Heart right ventricle (tissue), 16 donors: ENCODE measurements at regions not wholly inside any gene's neighbourhood (a gene's known extent, or its start where the extent isn't known, plus 50 kb on each side); places are given as distances from the start of the nearest gene placed in this dataset.

ENCODE experiments used
- ATAC-seq, 8 donors: fragments of 200-7000 bp; cut with Tn5 transposase; one replicate each; pipeline ENCODE4 v1.9.1; 2020; ENCODE audit warnings: mild to moderate bottlenecking in 8 of 8, moderate library complexity in 8 of 8, moderate number of reproducible peaks in 1 of 8
- DNase-seq, 2 donors: peaks; one replicate each; pipeline ENCODE4 v3.0.0-alpha.2; 2020
- H3K27ac ChIP-seq, 10 donors: fragments of 200-600 bp; sonication (generic) in 2 of 10; one replicate each; pipeline versions ENCODE4 v1.5.0 to v1.8.0; 2020 to 2022; ENCODE audit warnings: mild to moderate bottlenecking in 3 of 10
- H3K27me3 ChIP-seq, 7 donors: fragments of 200-600 bp; one replicate each; pipeline ENCODE4 v1.8.0; 2021 to 2022; ENCODE audit warnings: mild to moderate bottlenecking in 2 of 7
- H3K36me3 ChIP-seq, 9 donors: fragments of 200-600 bp; sonication (generic) in 1 of 9; one replicate each; pipeline versions ENCODE4 v1.5.0 to v1.8.0; 2020 to 2022; ENCODE audit warnings: mild to moderate bottlenecking in 2 of 9
- H3K4me1 ChIP-seq, 9 donors: fragments of 200-600 bp; sonication (generic) in 1 of 9; one replicate each; pipeline versions ENCODE4 v1.5.0 to v1.8.0; 2020 to 2022; ENCODE audit warnings: mild to moderate bottlenecking in 4 of 9
- H3K4me3 ChIP-seq, 10 donors: fragments of 200-600 bp; sonication (generic) in 2 of 10; one replicate each; pipeline versions ENCODE4 v1.5.0 to v1.8.0; 2020 to 2022; ENCODE audit warnings: mild to moderate bottlenecking in 7 of 10, moderate library complexity in 2 of 10
- H3K9me3 ChIP-seq, 11 donors: fragments of 200-600 bp in 10 of 11; sonication (generic) in 2 of 11; one replicate each; pipeline versions ENCODE4 v1.5.0 to v1.8.0; 2013 to 2022; ENCODE audit warnings: mild to moderate bottlenecking in 2 of 11, control low read depth in 1 of 11, moderate library complexity in 1 of 11
- WGBS, 2 donors: extraction: QIAGEN DNeasy Blood & Tissue Kit; methylation state at CpG; one replicate each; pipeline ENCODE4 v1.1.7; 2013; ENCODE audit warnings: inconsistent platforms in 1 of 2; 5-methylcytosine and 5-hydroxymethylcytosine counted together
- intact Hi-C, 10 donors: fragments of 100-400 bp; cut with DNase I; formaldehyde crosslinking; loops; one replicate each; pipeline versions ENCODE4 v1.11.1 to v1.14.2; 2022
- TF ChIP-seq, protein P1 (sequence below), 9 donors: fragments of 200-600 bp; sonication (generic) in 2 of 9; IDR thresholded peaks; one replicate each; pipeline versions ENCODE4 v1.5.0 to v1.8.0; 2021 to 2022; ENCODE audit warnings: antibody characterized with exemption in 9 of 9, mild to moderate bottlenecking in 5 of 9, moderate library complexity in 1 of 9
- donor health status: Arrhythmogenic right ventricular cardiomyopathy.
- donor health status: ischemic (EF 13 %, LVEDD 7.1; RV severe dilation, severe dysfunction).
- donor health status: healthy with polysubstance abuse.
- donor health status: DM: no; HTN: yes; CAD: no.
- donor health status: DM: no; HTN: no; CAD: no.
- donor health status: ischemic (EF 25% LVEDD 6.9; RV normal size, moderate dysfunction).
- donor health status: ischemic (EF 25% LVEDD 5.7; RV mildly dilated, moderate dysfunction).
- donor health status: healthy.
- donor health status: DM: yes; HTN: yes; CAD: no.
- donor health status: Ischemic cardiomyopathy.
- donor health status: ischemic (EF 35%, LVEDD 5.7; RV mildly dilated, moderate dysfunction).
- donor health status: nonischemic (EF 11% LVEDD 7.7; RV severe dilation, severe dysfunction).
- donor health status: DM: yes; HTN: yes; CAD: no.
- donor health status: PGD.
- donor health status: ischemic (EF 29% LVEDD 5.4; RV normal size, mild dysfunction).
- donor health status: nonischemic (EF 23%, LVEDD 6.1; RV moderate dilation, normal function).

DNA sequence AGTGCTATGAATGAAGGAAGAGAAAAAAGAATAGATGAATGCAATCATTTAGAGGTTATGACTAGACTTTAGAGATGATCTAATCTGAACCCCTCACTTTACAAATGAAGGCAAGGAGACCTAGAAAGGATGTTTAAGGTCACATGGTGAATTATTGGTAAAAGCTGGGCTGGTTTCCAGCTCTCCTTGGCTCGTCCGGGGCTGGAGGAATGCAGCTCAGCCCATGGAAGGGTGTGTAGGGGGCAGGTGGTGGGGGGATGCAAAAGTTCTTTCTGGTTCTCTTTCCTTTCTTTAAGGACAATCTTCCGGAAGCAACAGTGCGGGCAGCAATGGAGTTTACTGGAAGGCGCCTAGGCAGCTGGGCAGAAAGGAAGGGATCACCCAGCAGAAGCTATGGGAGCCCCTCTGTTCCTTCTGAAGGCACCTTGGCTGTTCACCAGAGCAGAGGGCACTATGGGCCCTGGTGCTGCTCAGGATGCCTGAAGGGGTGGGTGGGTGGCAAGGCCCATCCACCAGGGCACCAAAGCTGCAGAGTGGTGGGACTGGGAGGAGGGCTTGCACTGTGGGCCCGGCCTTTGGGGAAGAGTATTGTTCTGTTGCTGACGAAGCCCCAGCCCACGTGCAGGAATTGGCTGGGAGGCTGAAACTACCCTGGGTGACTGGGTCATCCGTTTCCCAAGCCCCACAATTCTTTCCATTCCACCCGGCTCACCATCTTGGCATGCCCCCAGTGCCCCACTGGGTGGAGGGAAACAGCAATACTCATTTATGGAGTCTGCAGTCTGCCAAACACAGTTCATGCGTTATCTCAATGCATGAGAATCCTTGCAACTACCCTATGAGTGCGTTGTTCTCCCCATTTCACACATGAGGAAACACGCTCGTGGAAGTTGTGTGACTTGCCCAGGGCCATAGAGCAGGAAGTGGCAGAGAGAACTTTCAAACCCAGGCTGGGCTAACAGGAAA is 78.2 kb downstream of the IRF2BPL start:
- WGBS, 2 donors = 55 to 58% methylated on average over 14 of the region's 14 CpGs
- intact Hi-C loops = loop anchor here in 1 of 10 donors (5.0 kb wide), 1 partner anchor 33 kb away; no protein-coding TSS in a partner anchor
- Histone ChIP-seq H3K4me1 (peaks cover 32 to 80% (median 69%) of the 10 kb centered on the region in 9 donors), H3K9me3 (no peaks in the 10 kb centered on the region), H3K27ac (peak overlapping the region in 9 of 10 donors; percentile 25 to 82 (median 56)), H3K4me3 (no peak overlapping the region), H3K36me3 (no peaks in the 10 kb centered on the region), H3K27me3 (no peaks in the 10 kb centered on the region)
- TF ChIP-seq, protein P1, sequence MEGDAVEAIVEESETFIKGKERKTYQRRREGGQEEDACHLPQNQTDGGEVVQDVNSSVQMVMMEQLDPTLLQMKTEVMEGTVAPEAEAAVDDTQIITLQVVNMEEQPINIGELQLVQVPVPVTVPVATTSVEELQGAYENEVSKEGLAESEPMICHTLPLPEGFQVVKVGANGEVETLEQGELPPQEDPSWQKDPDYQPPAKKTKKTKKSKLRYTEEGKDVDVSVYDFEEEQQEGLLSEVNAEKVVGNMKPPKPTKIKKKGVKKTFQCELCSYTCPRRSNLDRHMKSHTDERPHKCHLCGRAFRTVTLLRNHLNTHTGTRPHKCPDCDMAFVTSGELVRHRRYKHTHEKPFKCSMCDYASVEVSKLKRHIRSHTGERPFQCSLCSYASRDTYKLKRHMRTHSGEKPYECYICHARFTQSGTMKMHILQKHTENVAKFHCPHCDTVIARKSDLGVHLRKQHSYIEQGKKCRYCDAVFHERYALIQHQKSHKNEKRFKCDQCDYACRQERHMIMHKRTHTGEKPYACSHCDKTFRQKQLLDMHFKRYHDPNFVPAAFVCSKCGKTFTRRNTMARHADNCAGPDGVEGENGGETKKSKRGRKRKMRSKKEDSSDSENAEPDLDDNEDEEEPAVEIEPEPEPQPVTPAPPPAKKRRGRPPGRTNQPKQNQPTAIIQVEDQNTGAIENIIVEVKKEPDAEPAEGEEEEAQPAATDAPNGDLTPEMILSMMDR (IDR thresholded peaks at IDR 0.05) = no peak
- no peak for DNase-seq
- ATAC-seq = no peak

DNA sequence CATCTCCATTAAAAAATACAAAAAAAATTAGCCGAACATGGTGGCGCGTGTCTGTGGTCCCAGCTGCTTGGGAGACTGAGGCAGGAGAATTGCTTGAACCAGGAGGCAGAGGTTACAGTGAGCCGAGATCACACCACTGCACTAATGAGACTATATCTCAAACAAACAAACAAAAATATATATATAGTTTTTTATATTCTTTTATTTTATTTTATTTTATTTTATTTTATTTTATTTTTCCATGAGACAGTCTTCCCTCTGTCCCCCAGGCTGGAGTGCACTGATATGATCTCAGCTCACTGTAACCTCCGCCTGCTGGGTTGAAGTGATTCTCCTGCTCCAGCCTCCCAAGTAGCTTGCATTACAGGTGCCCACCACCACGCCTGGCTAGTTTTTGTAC is 79.5 kb downstream of the IRF2BPL start:
- TF ChIP-seq, protein P1 (IDR thresholded peaks at IDR 0.05) = no peak
- Histone ChIP-seq H3K27me3 (no peaks in the 10 kb centered on the region), H3K4me1 (peaks cover 29 to 67% (median 56%) of the 10 kb centered on the region in 9 donors), H3K36me3 (no peaks in the 10 kb centered on the region), H3K27ac (peak overlapping the region in 4 of 10 donors; percentile 47 to 86 (median 72)), H3K4me3 (no peak overlapping the region), H3K9me3 (no peaks in the 10 kb centered on the region)
- WGBS, 2 donors = 91 to 96% methylated on average over 6 of the region's 6 CpGs
- intact Hi-C loops = loop anchor here in 3 of 10 donors (5.0 to 10.0 kb wide), 3 partner anchors 73 to 106 kb away; no protein-coding TSS in a partner anchor
- DNase-seq (no peak), ATAC-seq (no peak)

DNA sequence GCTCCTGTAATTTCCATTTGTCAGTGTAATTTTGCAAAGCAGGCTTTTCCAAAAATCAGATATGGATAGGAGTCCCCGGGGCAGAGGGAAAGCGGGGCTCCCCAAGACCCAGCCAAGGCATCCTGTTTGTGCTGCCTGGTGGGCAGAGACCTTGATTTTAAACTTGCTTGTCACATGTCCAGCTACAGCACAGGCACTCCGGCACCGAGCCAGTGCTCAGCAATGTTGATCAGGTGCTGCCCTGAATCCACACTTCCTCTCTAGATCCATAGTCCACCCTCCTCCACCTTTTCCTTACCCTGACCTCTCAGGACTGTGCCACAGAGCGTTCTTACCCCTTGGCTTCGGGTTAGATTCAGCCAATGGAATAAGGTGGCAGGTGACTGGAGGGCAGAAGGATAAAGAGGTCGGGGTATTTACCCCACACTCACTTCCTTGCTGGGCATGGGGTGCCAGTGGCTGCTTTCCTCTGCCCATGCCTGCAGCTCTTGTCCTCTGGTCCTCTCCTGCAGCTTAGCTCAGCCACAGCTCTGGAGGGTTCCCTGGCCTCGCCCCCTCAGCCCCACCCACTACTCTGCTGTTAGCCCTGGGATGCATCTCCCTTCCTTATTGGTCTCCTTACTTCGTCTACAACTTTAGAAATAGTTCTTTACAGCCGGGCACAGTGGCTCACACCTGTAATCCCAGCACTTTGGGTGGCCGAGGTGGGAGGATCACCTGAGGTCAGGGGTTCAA is 80.1 kb downstream of the IRF2BPL start:
- H3K27ac ChIP-seq = peak overlapping the region; percentile 14 to 90 (median 83)
- H3K27me3 ChIP-seq = no peaks in the 10 kb centered on the region
- TF ChIP-seq, protein P1 (IDR thresholded peaks at IDR 0.05) = no peak
- ATAC-seq = peak in 4 of 8 donors; percentile 3 to 14 (median 7)
- no peak overlapping the region for H3K4me3 ChIP-seq
- H3K9me3 ChIP-seq = no peaks in the 10 kb centered on the region
- intact Hi-C loops = loop anchor here in 3 of 10 donors (5.0 to 10.0 kb wide), 3 partner anchors 74 to 106 kb away; no protein-coding TSS in a partner anchor
- whole genome bisulfite sequencing, 2 donors = 54 to 63% methylated on average over 11 of the region's 11 CpGs
- H3K4me1 ChIP-seq = peaks cover 24 to 61% (median 50%) of the 10 kb centered on the region in 9 donors
- no peaks in the 10 kb centered on the region for H3K36me3 ChIP-seq
- no peak for DNase-seq

DNA sequence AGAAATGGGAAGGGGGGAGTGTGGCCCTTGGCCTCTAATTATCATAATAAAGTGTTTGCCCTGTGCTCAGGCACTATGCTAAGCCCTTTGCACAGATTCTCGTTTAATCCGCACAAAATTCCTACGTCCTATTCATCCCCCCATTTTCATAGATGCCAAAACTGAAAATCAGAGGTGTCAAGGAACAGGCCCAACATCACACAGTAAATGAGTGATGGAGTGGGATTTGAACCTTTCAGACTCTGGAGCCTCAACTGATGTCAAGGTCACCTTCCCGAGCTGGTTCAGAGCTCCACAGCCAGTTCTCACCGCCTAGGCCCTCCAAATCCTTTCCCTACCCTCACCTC is 80.7 kb downstream of the IRF2BPL start:
- H3K9me3 ChIP-seq = no peaks in the 10 kb centered on the region
- WGBS, 2 donors = 48 to 49% methylated on average over 5 of the region's 5 CpGs
- ATAC-seq = no peak
- TF ChIP-seq, protein P1 (IDR thresholded peaks at IDR 0.05) = no peak
- peak overlapping the region in 2 of 10 donors; percentile 15 to 38 for H3K4me3 ChIP-seq
- peak overlapping the region; percentile 14 to 90 (median 83) for H3K27ac ChIP-seq
- peaks cover 21 to 56% (median 45%) of the 10 kb centered on the region in 9 donors for H3K4me1 ChIP-seq
- H3K27me3 ChIP-seq = no peaks in the 10 kb centered on the region
- intact Hi-C loops = loop anchor here in 3 of 10 donors (5.0 to 10.0 kb wide), 3 partner anchors 74 to 107 kb away; no protein-coding TSS in a partner anchor
- no peak for DNase-seq
- no peaks in the 10 kb centered on the region for H3K36me3 ChIP-seq
